Fibroblast of skin of left quadriceps (primary cell): ENCODE measurements at regions not wholly inside any gene's neighbourhood (a gene's known extent, or its start where the extent isn't known, plus 50 kb on each side); places are given as distances from the start of the nearest gene placed in this dataset.
"Not testable (repeated sequence)": the region's sequence is repeated elsewhere in the genome, so short reads cannot be mapped to it uniquely, and the experiment has no call there.

Experiments used
- DNase-seq, 2 experiments: peaks; one replicate each; pipeline ENCODE4 v3.0.0-alpha.2; 2013; ENCODE audit warnings: low read depth in 2 of 2

DNA sequence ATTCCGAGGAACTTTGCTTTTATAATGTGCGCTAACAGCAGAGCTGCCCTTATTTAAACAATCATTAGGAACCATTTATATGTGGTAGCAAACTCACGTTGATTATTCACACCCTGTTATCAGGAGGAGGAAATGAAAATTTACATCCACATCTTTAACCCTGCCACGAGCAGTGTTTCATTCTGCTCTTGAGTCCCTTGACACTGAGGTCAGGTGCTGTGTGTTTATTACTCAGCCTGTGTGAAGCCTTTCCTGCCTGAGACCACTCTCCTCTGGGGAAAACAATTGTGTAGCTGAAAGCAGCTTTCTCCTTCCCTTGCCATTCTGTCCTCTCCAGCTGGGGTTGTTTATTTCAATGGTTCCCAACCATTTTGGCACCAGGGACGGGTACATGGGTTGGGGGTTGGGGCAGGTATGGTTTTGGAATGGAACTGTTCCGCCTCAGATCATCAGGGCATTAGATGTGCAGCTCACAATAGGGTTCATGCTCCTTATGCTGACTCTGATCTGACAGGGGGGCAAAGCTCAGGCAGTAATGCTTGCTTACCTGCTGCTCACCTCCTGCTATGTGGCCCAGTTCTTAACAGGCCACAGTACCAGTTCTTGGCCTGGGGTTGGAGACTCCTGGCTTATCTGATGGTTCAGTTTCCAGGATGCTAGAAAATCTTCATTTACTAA, 651.1 kb downstream of the TDRD15 start:
- no peak for DNase-seq

DNA sequence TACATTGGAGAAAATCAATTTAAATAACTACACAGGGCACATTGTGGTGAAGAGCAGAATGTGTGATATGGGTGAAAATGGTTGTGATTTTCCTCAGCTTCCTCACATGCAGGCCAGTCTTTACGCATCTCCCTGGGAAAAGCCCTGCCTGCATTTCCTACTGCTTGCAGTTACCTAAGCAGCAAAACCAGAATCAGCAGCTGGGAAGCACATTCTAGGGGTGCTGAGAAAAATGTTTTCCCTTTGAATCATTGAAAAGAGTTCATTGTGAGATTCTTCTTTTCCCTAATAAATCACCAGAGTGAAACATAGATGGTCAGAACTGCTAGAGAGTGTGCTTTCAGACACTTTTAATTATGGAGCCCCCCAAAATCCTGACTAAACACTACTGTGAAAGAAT, 656.0 kb downstream of the TDRD15 start:
- no peak for DNase-seq

DNA sequence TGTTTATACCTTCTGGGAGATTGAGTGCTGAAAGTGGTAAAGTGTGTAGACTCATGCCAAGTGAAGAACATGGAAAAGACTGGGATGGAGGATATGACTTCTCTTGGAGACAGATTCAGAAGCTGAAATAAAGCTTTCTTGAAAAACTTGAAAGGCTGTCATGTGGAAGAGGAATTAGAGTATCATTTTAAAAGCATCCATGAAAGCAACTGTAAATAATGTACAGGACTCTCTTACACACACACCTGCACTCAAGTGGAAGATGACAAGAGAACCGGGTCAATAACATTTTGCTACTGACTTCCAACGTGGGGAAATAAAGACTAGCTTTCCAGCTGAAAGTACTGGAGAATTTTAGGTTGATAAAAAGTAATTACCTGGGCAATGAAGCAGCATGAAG, 658.2 kb downstream of the TDRD15 start:
- DNase-seq: no peak

DNA sequence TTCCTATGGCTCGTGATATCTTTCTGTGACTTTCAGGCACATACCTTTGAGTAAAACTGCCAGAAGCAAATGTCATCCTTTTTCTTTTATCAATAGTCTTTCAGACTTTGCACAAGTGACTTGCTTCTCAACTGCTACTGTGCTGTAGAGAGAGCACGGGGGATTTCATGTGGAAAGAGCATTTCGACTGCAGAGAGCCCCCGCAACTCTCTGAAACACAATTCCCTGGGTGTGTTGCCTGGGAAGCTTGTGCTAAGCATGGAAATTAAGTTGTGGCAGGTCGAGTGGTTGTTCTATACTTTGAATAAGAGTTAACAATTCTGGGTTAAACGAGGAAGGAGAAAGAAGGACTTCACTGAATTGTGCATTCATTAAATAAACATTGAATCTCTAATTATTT, 659.1 kb downstream of the TDRD15 start:
- DNase-seq: no peak

DNA sequence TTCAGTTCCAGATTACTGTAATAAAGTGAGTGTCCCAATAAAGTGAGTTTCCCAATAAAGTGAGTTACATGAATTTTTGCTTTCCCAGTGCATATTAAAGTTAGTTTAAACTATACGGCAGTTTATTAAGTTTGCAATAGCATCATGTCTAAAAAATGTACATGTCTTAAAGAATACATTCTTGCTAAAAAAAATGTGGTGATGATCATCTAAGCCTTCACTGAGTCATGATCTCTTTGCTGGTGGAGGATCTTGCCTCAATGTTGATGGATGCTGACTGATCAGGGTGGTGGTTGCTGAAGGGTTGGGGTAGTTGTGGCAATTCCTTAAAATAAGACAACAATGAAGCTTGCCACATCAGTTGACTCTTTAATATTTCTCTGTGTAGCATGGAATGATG, 664.2 kb downstream of the TDRD15 start:
- peak; percentile 35 to 39 for DNase-seq

DNA sequence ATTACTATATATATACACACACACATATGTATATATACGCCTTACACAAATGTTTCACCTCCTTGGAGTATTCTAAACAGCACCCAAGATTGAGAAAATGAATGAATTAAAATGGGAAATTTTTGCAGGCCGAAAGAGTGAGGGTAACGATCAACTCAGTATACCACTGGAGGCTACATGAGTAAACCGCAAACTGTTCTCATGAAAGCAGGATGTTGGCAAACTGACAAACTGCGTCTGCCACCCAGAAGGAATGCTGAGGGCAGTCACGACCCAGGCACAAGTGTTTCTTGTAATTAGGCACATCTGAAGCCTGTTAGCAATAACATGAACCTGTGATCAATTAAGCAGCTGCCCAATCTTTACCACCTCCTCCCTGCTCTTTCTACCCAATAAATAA, 666.5 kb downstream of the TDRD15 start:
- not testable (repeated sequence) for DNase-seq

DNA sequence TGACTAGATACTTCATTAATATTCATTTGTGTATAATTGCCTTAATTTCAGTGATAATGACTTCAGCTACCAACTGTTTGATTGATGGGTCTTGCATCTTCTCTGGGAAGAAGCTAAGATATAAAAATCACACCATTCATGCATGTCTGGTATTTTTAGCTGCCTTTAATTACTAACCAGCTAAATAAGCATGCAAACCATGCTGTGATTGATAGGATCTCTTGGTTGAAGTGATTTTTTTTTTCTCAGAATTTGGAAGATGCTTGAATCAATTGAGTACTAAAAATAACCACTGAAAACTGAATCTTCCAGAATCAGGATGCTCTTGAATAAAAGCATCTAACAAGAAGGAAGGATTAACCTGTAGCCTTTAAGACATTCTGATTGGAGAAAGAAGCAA, 668.8 kb downstream of the TDRD15 start:
- no peak for DNase-seq

DNA sequence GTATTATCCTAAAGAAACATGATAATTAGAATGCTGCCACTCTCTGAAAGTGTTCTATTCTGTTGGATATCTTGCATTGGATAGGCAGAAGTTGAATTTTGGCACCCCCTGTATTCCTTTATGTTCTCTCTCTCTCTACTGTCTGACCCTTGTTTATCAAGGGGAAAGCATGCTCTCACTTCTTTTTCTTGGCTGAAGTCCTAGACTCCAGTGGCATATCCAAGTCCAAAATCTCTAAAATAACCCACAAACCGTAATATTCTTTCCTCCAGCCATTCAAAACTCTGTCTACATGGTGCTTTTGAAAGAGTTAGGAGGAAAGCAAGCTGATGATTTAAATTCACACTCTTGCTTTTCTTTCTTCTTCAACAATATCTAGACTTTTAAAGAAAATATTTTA, 669.7 kb downstream of the TDRD15 start:
- no peak for DNase-seq

DNA sequence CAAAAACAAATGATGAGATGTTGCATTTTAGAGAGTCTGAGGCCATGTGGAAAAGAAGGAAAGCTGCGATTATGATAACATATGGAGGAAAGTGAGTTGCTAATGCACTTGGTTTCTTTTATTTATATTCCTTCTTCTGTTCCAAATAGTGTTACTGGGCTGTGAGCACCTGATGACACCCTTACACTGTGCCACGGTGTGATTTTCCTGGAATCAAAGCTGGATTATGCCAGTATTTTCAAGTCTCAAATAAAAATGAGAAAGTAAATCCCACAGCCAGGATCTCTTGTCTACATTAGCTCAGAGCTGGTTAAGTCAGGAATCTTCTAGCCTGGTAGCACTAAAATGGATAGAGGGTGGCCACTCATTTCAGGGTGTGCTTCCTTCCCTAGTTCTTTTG, 670.8 kb downstream of the TDRD15 start:
- DNase-seq: no peak

DNA sequence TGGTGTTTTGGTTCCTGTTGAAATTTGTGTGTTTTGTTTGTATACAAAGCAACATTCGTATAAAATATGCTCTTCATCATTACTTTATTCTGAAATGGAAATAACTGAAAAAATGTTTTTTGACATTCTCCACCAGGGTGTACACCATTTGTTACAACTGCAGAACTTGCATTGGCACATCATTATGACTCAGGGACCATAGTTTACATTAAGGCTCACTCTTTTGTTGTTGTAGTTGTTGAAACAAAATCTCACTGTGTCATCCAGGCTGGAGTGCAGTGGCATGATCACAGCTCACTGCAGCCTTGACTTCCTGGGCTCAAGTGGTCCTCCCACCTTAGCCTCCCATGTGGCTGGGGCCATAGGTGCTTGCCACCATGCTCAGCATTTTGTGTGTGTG, 676.6 kb downstream of the TDRD15 start:
- no peak for DNase-seq

DNA sequence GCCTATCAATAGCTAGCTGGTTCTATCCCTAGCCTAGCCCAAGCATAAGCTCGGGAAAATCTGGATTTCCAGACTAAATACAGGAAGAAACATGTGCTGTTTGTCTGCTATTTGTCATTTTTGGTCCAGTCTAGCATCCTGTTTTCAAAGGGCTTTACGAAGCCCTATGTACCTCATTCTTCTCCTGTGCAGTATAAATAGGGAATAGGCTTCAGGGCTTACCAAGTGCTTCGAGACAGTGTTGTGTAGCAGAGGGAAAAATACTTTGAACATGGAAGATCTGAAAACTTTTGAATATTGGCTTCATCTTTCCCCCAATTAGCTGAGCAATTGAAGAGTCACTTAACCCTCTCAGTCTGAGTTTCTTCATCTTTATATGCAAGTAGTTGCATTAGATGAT, 679.8 kb downstream of the TDRD15 start:
- no peak for DNase-seq

DNA sequence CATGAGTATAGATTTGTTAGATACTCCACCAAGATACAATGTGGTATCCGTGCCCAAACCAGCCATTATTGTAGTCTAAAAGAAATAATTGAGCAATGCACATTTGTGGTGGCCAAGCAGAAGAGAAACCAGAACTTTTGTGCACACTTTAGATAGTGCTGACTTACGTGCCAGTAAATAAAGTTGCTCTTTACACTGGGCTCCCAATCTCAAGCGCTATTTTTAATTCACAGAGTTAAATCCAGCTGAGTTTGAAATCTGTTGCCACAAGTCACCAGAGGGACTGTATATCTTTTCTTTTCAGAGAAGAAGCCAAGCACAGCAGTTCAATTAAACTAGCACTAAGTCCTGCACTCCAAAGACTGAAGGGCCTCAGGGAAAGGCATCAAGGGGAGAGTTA, 680.4 kb downstream of the TDRD15 start:
- no peak for DNase-seq

DNA sequence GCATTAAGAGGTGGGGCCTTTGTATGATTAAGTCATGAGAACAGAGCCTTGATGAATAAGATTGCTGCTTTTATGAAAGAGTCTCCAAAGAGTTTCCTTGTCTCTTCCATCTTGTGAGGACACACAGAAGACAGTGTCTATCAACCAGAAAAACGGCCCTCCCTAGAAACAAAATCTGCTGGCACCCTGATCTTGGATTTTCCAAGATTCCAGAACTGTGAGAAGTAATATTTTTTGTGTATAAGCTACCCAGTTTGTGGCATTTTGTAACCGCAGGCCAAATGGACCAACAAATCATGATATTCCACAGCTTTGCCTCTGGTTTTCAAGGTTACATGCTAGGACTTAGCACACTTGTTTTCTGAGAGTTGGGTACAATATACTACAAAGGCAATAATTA, 687.8 kb downstream of the TDRD15 start:
- no peak for DNase-seq

DNA sequence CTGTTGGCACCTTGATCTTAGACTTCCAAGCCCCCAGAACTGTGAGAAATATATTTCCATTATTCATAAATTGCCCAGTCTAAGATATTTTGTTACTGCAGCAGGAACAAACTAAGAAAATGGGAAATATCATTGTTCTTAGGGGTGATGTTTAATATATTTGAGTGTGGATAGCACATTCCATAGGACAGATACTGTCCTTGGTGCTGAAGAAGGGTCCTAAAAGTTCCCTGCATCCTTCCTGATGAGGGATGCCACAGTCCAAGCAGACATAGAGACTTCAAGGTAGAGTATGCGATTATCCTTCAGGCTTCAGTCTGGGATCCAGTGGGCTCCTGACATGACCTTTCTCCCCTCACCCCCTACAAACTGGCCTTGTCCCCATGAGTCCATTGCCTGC, 689.0 kb downstream of the TDRD15 start:
- DNase-seq: no peak

DNA sequence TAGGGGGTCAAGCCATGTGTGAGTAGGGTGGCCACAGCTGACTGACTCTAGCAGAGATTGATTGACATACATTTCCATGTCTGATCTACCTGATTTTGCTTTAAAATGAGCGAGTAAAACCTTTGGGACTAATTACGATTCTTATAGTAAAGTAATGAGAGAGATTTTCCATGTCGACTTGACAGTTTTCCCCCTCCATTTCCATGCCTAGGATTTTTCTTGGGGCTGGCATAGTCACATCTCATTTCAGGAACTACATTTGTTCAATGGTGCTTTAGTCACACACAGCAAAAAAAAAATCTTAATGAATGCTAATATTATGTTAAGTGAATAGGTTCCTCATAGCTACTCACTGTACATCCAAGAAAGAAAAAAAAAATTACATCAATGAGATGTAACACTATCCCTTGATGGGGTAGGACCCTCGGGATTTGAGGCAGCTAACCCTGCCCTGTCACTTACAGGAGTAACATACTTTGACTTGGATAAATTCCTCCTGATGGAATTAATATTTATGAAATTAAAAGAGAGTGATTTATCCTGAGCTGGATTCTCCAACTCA, 690.9 kb downstream of the TDRD15 start:
- no peak for DNase-seq

DNA sequence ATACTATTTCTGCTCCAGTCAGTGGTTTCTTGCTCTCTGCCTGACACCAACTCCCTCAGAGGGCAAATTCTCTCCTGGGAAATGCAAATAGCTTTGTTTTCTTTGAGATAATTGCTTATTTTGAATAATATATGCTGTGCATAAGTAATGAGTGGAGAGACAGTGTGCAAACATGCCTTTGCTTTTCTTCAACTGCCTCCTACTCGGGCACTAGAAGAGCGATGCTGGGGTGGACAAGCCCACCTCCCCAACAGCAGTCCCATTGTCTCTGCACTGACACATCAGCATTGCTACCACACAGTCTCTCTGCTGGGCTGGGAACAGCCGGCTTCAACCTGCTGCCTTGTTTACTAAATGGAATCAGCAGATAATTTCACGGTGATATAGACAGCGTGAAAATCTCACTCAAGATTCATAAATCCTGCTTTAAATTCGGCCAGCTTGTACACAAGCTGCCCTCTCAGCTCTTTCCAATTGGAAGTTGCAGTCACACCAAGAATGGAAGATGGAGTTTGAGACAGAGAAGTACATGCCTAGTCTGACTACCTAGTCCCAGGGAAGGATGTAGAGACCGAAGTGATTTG, 694.5 kb downstream of the TDRD15 start:
- no peak for DNase-seq

DNA sequence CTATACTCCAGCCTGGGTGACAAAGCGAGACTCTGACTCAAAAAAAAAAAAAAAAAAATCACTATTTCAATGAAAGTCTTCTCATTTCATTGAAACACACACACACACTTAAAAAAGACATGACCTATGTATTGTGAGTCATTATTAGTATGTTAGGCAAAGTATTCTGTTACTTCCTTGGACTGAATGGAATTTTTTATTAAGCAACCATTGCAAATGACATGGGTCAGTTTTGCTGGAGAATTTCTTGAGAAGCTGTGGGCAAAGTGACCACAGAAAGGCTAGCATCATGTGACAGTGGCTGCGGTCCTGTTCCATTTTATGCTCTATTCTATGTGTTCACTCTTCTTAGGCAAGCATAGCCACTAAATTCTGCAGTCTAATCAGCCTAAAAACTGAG, 695.7 kb downstream of the TDRD15 start:
- peak; percentile 9 to 23 for DNase-seq

DNA sequence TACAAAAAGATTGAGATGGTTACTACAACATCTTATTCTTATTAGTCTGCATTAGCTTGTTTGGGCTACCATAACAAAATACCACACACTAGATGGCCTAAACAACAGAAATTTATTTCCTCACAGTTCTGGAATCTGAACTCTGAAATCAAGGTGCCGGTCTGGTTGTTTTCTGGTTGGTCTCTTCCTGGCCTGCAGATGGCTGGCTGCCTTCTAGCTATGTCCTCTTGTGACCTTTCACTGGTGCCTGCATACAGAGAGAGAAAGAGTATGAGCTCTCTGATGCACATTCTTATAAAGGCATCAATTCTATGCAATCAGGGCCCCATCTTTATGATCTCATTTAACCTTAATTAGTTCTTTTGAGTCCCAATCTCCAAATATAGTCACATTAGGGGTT, 696.5 kb downstream of the TDRD15 start:
- no peak for DNase-seq

DNA sequence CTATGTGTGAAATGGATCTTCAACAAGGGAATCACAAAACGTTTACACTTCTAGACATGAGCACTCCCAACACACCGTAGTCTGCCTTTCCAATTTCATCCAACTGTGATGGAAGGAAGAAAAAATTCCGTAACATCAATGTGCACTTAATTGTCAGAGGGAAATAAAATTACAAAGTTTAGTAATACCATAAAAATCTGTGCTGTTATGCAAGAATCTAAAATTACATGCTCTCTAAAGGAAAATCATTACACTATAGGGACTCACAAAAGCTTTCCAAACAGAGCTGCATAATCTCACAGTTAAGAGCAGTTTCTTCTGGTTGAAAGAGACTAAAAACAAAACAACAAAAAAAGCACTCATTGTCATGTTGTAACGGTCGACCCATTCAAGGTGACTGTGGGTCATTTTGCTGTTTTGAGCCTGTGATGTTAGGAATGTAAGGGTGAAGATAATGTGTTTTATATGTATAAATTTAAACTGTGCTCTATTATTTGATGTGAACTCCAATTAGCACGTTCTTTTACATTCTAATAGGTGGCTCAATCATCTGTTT, 698.0 kb downstream of the TDRD15 start:
- peak in 1 of 2 experiments; percentile 9 for DNase-seq

DNA sequence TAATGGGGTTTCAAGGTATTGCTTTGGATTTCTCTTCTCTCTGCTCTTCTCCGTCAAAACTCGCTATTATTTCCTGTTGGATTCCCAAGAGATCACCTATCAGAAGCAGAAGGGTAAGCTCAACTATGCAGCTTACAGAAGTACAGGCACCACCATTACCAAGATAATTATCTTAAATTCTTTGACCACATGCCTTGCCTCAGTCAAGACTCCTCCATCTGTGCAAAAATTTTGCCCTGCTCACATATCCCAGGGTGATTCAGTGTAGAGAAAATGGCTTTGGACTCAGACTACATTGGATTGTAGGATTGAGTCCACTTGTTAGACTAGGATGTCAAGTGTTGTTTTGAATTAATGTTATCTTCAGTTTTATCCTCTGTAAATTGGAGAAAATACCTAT, 698.7 kb downstream of the TDRD15 start:
- no peak for DNase-seq

DNA sequence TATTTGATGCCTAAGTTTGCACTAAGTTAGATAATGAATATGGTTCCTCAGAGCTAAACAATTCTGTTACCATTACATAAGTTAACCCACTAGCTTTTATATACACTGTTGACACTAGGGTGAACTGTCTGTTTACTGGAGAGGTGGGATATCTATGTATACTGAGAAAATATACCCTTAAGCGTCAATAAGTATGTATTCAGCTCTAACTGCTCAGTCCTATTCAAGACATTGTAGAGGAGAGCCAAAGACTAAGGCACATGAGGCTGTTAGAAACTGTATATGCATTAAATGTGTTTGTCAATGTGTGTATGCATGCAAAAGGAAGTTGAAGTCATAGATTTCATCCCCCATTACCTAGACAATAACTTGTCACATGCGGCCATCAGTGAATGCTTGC, 710.0 kb downstream of the TDRD15 start:
- DNase-seq: no peak

DNA sequence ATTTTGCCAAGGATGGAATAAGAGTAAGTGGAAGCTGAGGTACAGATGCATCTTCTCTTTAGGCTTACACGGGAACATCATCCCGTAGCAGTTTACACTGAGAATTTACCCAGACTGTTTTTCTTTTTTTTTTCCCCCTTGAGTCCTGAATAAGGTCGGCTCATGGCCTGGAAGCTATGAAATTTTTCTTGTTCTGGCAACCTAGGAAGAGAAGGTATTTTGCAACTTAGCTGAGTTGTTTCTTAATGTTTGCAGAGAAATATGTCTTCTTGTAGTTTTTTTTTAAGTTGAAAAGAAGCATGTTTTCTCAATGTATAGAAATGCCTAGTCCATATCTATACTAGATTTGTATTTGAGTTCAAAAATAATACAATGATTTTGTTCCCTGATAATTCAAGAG, 712.5 kb downstream of the TDRD15 start:
- peak; percentile 15 to 28 for DNase-seq

DNA sequence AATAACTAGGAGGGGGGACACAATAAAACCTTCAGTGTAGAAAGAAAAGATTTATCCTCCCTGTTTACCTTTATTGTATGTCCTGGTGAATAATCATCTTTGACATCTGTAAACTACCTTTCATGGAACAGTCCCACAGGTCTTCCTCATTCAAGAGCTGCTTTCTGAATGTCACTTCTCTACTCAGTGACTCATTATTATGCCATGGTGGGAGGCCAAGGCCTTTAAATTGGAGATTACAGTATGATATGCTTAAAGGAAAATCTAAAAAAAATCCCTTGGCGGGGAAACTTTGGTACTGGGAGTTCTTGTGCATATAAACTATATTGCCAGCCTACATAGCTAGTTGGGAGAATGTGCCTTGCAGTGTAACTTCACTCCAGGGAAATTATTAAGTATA, 713.0 kb downstream of the TDRD15 start:
- no peak for DNase-seq
